Ovary (tissue), 1 donor: ENCODE measurements at regions not wholly inside any gene's neighbourhood (a gene's known extent, or its start where the extent isn't known, plus 50 kb on each side); places are given as distances from the start of the nearest gene placed in this dataset.

ENCODE experiments used
- EP300 ChIP-seq: sonication (generic); formaldehyde crosslinking; IDR thresholded peaks from one replicate; pipeline ENCODE4 v1.6.1; 2017; ENCODE audit warnings: antibody characterized with exemption
- POLR2A ChIP-seq: fragments of 450-650 bp; IDR thresholded peaks from one replicate; pipeline ENCODE4 v1.6.1; 2017; ENCODE audit warnings: antibody characterized with exemption, mild to moderate bottlenecking, moderate library complexity

- TF ChIP-seq EP300: no peak
- no peak for TF ChIP-seq POLR2A
Measured at GRCh38 chr2:6202756-6203155, 510.6 kb downstream of the SOX11 start.
